HuH-7 (cell line): ENCODE measurements at regions not wholly inside any gene's neighbourhood (a gene's known extent, or its start where the extent isn't known, plus 50 kb on each side); places are given as distances from the start of the nearest gene placed in this dataset.
"Not testable (repeated sequence)": the region's sequence is repeated elsewhere in the genome, so short reads cannot be mapped to it uniquely, and the experiment has no call there.

ENCODE experiments used
- DNase-seq: peaks from one replicate; pipeline ENCODE4 v3.0.0; 2011; ENCODE audit warnings: low spot score

- DNase-seq: no peak
Measured at GRCh38 chr1:30123896-30124295, 599.5 kb downstream of the MATN1 start.

GRCh38 chr1:30123036-30123435, 600.3 kb downstream of the MATN1 start:
- DNase-seq: no peak

- DNase-seq: no peak
Measured at GRCh38 chr1:30120245-30121000, 603.0 kb downstream of the MATN1 start.

DNA sequence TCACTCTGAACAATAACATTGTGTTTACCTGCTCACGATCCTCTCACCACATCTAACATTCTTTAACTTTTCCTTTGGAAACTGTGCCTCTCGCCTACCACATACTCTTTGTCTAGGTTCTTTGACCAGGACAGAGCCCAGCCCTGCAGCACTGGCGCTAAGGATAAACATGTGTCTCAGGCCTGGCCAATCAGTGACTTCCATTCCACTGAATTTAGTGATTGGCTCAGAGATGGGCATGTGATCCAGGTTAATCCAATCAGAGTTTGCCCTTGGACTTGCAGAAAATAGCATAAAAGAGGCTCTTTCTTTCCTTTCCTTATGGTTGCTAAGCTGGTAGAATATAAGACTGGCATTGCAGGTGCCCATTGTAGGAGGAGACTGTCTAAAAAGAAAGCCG, 605.7 kb downstream of the MATN1 start:
- no peak for DNase-seq

DNA sequence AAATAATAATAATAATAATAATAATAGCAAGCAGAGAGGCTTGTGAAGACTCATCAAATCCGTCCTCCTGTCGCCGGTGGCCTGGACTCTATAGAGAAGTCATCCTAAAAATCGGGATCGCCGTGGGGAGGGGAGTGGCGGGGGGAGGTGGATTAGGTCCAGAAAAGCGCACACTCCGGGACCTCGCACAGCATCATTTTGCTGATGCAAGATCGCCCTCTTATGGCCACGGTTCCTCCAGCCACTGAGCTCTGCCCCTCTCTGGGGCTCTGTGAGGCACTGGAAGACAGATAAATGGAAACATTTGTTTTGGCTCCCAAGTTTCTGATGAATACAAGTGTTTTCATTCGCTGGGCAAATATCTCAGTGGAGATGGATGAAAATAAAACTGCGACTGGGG, 612.0 kb downstream of the MATN1 start:
- DNase-seq: peak; percentile 33

DNA sequence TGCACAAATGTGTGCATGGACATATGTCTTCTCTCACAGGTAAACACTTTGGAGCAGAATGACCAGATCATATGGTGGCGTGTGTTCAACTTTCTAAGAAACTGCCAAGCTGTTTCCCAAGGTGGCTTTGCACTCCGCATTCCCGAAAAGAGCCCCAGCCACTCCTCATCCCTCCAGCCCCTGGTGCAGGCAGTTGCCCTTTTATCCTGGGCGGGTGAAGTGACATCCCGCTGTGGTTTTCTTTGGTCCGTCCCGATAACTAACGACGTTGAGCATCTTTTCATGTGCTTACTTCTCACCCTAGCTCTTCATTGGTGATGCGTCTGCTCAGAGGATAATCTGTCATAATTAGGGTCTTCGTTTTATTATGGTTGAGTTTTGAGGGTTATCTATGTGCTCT, 612.5 kb downstream of the MATN1 start:
- no peak for DNase-seq

- no peak for DNase-seq
Measured at GRCh38 chr1:30109853-30110252, 613.5 kb downstream of the MATN1 start.

DNA sequence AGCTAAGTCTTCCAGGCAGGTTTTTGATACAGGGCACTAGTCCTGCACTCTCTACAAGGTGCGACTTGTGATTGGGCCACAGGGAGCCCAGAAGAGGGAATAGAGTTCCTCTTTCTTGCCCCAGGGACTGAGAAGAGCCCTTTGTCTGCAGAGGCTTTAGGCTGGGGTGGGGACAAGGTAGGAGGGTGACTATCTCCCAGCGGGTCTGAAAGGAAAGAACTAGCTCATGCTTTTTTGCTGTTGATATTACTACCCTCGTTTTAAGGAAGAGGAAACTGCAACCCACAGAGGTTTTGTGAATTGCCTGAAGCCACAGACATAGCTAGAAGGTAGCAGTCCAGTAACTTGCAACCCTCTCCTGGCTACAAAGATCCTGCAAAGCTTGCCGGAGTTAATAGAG, 615.2 kb downstream of the MATN1 start:
- no peak for DNase-seq

DNA sequence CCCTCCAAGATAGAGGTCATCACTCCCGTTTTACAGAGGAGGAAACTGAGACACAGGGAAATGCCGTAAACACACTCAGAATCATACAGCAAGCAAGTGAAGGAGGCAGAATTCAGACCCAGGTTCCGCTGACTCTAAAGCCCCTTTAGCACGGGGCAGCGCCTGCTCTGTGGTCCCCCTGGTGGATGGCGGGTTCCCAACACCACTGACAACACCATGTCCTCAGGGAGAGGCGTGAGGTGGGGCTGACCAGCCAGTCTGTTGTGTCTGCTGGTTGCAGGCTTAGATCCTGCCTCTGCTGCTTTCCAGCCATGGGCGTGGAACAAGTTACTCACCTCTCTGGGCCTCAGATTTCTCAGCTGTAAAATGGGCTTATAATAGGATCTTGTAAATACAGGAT, 617.3 kb downstream of the MATN1 start:
- peak; percentile 69 for DNase-seq

DNA sequence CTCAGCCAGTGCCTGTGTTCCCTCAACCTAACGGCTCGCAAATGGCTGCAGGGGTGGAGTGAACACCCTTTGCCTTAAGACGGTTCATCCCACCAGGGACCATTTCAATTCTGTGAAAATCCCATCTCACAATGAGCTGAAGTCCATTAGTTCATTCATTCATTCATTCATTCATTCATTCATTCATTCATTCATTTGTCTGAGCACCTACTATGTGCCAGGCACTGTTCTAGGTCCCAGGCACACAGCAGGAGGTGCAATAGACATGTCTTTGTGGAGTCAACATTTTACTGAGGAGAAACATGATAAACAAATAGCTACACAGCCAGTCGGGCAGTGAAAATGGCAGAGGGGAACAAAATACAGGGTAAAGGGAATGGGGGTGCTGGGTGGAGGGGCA, 618.8 kb downstream of the MATN1 start:
- no peak for DNase-seq

GRCh38 chr1:30103708-30104411, 619.5 kb downstream of the MATN1 start:
- DNase-seq: no peak

DNA sequence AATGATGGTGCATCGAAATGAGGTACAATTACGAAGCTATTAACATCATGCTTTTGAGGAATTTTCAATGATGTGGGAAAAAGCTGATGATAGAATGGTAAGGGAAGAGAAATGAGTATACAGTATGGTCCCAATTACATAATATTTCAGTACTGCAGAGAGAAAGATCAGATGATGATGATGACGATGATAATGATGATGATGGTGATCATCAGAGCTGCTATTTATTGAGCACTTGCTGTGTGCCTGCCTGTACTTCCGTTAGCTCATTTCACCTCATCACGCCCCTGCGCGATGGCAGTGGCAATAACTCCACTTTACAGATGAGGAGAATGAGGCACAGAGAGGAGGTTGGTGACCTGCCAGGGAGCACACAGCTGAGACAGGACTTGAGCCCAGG, 620.8 kb downstream of the MATN1 start:
- DNase-seq: no peak

DNA sequence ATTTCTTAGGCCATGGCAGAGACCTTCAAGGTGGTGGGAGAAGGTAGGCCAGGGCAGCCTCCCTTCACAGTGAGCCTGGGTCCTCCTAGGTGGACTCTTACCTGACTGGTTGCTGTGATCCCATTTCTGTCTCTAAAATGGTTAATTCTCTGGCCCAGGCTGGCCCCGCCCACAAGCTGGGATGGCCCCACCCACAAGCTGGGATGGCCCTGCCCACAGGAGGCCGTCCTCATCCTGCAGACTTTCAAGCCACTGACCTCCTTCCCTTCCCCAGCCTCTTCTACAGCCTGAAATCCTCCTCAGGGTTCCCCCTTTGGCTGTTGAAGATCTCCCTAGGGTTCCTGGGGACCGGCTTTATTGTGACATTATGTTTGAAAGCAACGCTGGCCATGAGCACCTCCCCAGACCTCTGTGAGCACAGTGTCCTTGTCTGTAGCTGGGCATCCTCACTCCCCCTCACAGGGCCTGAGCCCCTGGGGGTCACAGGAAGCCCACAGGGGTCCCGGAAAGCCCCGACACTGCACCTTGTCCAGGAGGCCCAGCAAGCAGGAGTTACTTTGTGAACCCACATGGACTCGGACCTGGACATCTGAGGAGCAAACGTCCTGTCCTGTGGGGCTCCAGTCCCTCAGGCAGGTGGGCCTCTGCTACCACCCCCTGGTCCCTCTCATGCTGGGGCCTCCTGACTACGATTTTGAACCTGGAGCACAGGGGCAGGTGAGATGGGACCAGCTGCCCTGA, 621.7 kb downstream of the MATN1 start:
- DNase-seq: no peak

GRCh38 chr1:30101016-30101415, 622.4 kb downstream of the MATN1 start:
- no peak for DNase-seq

- no peak for DNase-seq
Measured at GRCh38 chr1:30100524-30100862, 622.9 kb downstream of the MATN1 start.

DNA sequence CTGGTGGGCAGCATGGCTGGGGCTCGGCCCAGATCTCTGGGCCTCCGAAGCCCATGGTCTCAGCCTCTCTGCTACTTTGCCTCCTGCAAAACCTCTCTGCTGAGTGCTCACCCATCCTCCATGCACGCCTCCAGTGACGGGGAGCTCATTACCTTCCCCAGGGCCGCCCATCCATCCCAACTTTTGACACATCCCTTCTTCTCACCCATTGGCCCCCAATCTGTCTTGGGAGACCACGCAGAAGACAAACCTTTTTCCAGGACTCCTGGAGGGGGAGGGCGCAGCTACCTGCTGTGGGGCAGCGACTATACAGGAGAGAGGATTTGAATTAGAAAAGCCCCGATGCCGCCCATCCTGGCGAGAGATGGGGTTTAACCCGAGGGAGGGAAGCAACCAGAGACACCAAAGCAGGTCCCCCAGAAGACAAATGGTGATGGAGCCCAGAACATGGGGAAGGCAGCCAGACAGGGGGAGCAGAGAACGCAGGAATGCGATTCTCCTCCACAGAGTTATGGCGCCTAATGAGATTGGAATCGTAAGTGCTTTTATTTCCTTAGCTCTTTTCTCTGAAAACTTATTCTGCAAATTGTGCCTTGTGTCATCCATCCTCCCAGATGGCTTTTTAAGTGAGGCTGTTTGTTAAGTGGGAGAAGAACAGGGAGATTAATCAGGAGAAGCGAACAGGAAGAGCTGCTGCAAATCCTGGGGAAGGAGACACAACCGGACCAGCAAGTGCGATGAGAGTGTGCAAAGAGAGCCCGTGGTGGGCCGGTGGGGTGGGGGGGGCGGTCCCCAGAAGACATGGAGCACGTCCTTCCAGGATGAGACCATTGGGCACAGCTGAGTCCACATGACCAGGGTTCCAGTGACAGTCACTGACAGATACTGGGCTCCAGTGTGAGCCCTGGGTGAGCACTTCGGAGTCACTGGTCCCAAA, 623.5 kb downstream of the MATN1 start:
- DNase-seq: no peak

- not testable (repeated sequence) for DNase-seq
Measured at GRCh38 chr1:30097851-30098250, 625.5 kb downstream of the MATN1 start.

DNA sequence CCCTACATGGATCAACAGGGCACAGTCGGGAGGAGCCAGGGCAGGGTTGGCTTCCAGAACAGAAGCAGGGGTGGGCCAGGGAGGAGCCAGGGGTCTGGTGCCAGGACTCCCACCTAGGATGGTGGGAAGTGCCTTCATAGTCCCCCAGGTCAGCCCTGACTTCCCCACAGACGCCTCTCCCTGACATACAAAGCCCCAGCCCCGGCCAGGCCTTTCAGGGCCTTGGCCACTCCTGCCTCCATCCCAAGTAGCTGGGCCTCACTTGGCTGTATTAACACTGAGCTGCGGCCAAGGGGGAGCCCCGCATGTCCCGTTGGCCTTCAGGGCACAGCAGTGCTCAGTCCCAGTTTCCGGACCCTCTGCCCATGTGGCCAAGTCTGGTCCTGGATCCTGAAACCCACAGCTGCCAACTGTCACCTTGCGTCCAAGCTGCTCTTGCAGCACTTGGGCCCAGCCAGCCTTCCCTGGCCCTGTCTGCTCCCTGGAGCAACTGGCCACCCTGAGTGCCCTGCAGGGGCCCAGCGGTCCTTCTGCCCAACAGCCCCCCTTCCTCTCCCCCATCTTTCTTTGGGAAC, 627.8 kb downstream of the MATN1 start:
- DNase-seq: no peak

- DNase-seq: no peak
Measured at GRCh38 chr1:30095051-30095450, 628.3 kb downstream of the MATN1 start.

GRCh38 chr1:30092051-30092858, 631.1 kb downstream of the MATN1 start:
- DNase-seq: no peak
